GM10266 (cell line): ENCODE measurements at regions not wholly inside any gene's neighbourhood (a gene's known extent, or its start where the extent isn't known, plus 50 kb on each side); places are given as distances from the start of the nearest gene placed in this dataset.

Experiments
- DNase-seq: peaks from one replicate; pipeline ENCODE4 v3.0.0; 2012; ENCODE audit errors: extremely low spot score
- CTCF ChIP-seq: IDR thresholded peaks from 2 replicates; pipeline ENCODE4 v1.5.1; 2012; ENCODE audit warnings: mild to moderate bottlenecking, low read depth; ENCODE audit not compliant: control insufficient read depth, insufficient read depth; ENCODE audit errors: missing control alignments

- no peak for DNase-seq
- no peak for TF ChIP-seq CTCF
These were observed 98.9 kb downstream of the BCOR start for GRCh38 chrX:39998636-39999406.
